ENCODE measurements at regions not wholly inside any gene's neighbourhood (a gene's known extent, or its start where the extent isn't known, plus 50 kb on each side); places are given as distances from the start of the nearest gene placed in this dataset.

DNA sequence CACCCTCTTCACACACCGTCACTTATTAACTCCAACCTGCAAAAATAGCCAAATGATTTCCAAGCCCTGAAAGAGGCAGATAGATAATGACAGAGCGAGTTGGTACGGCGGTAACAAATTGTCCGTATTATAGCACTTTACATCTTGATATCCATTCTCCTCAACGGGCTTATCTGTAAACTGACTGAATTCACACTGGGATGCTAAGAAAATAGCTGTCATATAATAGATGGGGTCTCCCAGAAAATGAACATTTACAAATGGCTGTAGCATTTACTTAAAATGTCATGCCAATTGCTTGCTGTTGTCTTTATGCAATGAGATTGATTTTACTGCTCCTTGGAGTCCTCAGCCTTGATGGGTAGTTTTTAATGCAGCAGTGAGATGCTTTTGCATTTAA is 225.8 kb upstream of the SDK2 start:
- TF ChIP-seq POLR2A (IDR thresholded peaks at IDR 0.05): no peak
- TF ChIP-seq, protein P1, sequence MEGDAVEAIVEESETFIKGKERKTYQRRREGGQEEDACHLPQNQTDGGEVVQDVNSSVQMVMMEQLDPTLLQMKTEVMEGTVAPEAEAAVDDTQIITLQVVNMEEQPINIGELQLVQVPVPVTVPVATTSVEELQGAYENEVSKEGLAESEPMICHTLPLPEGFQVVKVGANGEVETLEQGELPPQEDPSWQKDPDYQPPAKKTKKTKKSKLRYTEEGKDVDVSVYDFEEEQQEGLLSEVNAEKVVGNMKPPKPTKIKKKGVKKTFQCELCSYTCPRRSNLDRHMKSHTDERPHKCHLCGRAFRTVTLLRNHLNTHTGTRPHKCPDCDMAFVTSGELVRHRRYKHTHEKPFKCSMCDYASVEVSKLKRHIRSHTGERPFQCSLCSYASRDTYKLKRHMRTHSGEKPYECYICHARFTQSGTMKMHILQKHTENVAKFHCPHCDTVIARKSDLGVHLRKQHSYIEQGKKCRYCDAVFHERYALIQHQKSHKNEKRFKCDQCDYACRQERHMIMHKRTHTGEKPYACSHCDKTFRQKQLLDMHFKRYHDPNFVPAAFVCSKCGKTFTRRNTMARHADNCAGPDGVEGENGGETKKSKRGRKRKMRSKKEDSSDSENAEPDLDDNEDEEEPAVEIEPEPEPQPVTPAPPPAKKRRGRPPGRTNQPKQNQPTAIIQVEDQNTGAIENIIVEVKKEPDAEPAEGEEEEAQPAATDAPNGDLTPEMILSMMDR (IDR thresholded peaks at IDR 0.05): no peak

All from lower leg skin (tissue), 3 donors.